D341Med (cell line): ENCODE measurements at regions not wholly inside any gene's neighbourhood (a gene's known extent, or its start where the extent isn't known, plus 50 kb on each side); places are given as distances from the start of the nearest gene placed in this dataset.
"Not testable (repeated sequence)": the region's sequence is repeated elsewhere in the genome, so short reads cannot be mapped to it uniquely, and the experiment has no call there.

Source experiments
- DNase-seq: peaks from one replicate; pipeline ENCODE4 v3.0.0; 2012; ENCODE audit warnings: low spot score

GRCh38 chr1:72397786-72398185 lies 115.4 kb upstream of the NEGR1 start:
- no peak for DNase-seq

- no peak for DNase-seq
Measured at GRCh38 chr1:72394457-72394856, 112.1 kb upstream of the NEGR1 start.

GRCh38 chr1:72379072-72379471 lies 96.7 kb upstream of the NEGR1 start:
- DNase-seq = no peak

GRCh38 chr1:72375226-72375625 lies 92.9 kb upstream of the NEGR1 start:
- no peak for DNase-seq

GRCh38 chr1:72371259-72372035 lies 89.1 kb upstream of the NEGR1 start:
- no peak for DNase-seq

GRCh38 chr1:72370836-72371235 lies 88.5 kb upstream of the NEGR1 start:
- DNase-seq = not testable (repeated sequence)

- no peak for DNase-seq
Measured at GRCh38 chr1:72369069-72369757, 86.9 kb upstream of the NEGR1 start.

- no peak for DNase-seq
Measured at GRCh38 chr1:72366466-72366865, 84.1 kb upstream of the NEGR1 start.

GRCh38 chr1:72365693-72366092 lies 83.4 kb upstream of the NEGR1 start:
- DNase-seq = no peak

- DNase-seq = no peak
Measured at GRCh38 chr1:72362538-72362937, 80.2 kb upstream of the NEGR1 start.

- no peak for DNase-seq
Measured at GRCh38 chr1:72357411-72357810, 75.1 kb upstream of the NEGR1 start.

GRCh38 chr1:72355899-72356298 lies 73.6 kb upstream of the NEGR1 start:
- no peak for DNase-seq

GRCh38 chr1:72341661-72342060 lies 59.3 kb upstream of the NEGR1 start:
- no peak for DNase-seq

- DNase-seq = no peak
Measured at GRCh38 chr1:72336776-72337175, 54.4 kb upstream of the NEGR1 start.
